HG02759 (cell line): ENCODE measurements at regions not wholly inside any gene's neighbourhood (a gene's known extent, or its start where the extent isn't known, plus 50 kb on each side); places are given as distances from the start of the nearest gene placed in this dataset.

Source experiments
- ATAC-seq: cut with Tn5 transposase; IDR thresholded peaks from one replicate; pipeline ENCODE4 v1.9.1; 2021; ENCODE audit warnings: mild to moderate bottlenecking, moderate library complexity; ENCODE audit not compliant: unreplicated experiment

- ATAC-seq: no peak
Measured at GRCh38 chr7:13179775-13180523, 492.5 kb downstream of the ARL4A start.

DNA sequence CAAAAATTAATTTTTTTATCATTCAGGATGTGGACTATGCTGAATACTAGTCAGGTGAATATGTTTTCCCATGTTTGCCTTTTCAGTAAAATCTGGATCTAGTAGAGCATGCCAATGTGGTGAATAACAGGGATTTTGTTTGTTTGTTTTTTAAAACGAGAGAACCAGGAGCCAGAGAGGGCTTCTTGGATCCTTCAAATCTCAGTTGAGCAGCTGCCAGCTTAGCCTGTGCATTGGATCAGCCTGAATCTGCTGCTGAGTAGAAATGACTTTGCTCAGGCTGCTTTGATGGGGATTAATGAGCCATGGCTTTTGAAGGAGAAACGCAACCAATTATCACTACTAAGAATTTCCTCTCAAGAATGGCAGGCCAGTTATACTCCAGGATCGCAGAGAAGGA, 493.8 kb downstream of the ARL4A start:
- ATAC-seq: no peak

DNA sequence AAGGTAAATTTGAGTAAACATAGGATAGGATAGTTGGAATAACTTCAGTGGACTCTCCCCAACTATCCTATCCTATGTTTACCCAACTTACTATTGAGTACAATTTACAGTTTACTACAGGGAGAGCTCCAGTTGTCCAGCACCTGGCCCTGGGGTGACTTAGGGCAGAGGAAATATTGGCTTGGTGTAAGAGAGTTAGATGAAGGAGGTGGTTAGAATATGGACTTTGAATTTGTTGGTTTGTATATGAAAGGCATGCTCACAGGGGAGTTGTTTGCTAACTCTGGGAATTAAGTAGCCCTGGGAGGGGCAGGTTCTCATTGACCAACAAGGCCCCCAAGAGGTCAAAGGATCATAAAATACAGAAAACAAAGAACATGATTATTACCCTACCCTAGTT, 497.7 kb downstream of the ARL4A start:
- no peak for ATAC-seq

DNA sequence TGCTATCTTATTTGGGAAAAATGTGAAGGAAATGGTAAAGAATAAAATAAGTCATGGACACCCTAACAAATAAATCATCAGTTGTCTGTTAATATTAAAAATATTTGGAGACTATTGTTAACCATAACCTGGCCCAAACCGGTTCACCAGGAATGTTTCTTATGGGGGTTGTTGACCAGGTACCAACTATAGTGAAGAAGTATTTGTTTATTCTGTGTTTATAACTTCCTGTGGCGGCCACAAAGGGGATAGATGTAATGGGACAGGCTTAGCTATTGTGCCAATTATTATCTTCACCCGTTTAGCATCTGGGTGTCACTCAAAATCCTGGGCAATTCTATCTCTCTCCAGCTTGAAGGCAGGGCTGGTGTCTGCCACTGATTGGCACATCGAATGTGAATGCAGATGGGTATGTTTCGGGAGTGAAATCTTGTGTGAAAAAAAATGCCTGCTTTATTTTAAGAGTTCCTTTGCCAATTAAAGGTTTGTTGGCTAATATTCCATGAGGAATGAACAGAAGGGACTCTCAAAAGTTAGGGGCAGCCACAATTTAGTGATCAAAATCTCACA, 500.9 kb downstream of the ARL4A start:
- no peak for ATAC-seq

DNA sequence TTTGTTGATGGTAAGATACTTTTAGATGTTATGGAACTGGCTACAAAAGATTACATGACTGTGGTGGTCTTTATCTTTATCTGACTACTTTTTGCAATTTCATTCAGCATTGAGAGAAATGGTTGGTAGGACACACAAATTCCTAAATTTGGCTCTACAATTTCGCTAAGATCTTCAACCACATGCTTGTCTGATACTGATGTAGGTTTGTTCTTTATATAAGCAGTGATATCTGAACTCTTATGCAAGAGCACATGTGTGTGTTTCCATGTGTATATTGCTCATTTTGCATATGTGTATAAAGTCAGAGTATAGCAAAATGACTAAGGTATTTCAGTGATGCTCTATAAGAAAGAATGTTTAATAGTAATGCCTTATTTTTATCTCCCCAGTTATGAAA, 501.5 kb downstream of the ARL4A start:
- no peak for ATAC-seq

DNA sequence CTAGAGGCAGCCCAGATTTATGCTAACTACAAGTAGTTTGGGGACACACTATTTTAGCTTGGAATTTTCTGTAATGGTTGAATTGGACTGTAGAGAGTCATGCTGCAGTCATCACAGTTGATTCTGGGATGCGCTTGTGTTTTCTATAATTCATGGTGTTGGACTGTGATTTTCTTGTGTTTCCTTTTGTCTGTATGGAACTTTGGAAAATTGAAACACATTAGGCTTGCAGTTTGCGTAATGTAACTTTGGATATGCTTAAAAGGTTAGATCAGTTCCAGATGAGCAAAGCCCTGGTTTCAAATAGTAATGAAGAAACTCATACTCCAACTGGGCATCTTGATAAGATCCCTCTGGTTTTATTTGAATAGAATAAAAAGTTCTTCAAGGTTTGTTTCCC, 502.2 kb downstream of the ARL4A start:
- ATAC-seq: no peak

DNA sequence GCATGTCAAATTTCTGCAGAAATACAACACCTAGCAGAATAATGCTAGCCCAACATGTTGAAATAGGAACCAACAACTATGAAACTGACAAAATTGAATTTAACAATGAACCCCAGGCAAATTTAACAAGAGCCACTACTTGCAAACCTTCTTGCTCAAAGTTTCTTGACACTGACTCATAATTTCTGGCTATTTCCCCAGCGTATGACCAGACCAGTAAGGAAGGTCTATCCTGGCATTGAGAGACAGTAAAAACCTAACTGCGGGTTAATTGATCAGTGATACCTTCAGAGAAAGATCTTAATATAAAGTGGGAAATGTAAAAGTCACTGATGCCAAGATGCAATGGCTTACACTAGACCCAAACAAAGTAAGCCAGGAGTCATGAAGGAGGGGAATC, 510.1 kb downstream of the ARL4A start:
- no peak for ATAC-seq

GRCh38 chr7:13198036-13198435, 510.6 kb downstream of the ARL4A start:
- ATAC-seq: no peak

DNA sequence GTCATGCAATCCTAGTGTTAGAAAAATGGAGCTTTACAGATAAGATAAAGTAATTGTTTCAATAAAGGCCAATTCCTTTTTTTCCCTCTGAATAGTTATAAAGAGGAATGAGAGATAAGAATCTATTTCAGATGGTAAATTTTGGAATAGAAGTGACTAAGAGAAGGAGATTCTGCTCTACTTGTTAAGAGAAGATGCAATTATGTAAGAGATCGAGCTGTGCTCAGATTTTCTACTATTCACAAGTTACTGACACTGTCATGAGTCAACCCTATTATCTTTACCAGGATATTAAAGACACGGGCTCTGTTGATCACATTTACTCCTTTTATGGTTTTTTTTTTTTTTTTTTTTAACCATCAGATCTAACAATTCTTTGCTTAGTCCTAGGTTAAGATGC, 511.3 kb downstream of the ARL4A start:
- ATAC-seq: no peak

DNA sequence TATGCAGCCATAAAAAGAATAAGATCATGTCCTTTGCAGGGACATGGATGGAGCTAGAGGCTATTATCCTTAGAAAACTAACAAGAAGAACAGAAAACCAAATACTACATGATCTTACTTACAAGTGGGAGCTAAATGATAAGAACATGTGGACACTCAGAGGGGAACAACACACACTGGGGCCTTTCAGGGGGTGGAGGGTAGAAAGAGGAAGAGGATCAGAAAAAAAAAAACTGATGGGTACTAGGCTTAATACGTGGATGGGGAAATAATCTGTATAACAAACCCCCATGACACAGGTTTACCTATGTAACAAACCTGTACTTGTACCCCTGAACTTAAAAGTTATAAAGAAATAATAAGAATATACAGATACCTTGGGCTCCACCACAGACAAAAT, 514.2 kb downstream of the ARL4A start:
- no peak for ATAC-seq

- no peak for ATAC-seq
Measured at GRCh38 chr7:13217768-13218167, 530.3 kb downstream of the ARL4A start.

DNA sequence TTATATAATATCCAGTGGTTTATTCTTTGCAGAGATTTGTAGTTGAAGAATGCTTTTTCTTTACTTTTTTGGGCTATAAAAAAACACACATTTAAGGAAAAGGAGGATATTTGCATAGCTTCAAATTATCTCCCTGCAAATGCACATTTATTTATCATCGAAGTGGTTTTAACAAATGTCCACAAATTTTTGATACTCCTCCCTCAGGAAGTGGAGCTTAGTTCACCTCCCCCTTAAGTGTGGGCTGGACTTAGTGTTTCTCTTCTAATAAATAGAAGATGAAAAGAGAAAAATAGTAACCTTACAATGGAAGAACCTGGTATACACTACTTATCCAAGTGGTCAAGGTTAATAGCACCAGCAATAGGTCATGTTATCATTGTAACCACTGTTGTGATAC, 537.6 kb downstream of the ARL4A start:
- ATAC-seq: no peak

DNA sequence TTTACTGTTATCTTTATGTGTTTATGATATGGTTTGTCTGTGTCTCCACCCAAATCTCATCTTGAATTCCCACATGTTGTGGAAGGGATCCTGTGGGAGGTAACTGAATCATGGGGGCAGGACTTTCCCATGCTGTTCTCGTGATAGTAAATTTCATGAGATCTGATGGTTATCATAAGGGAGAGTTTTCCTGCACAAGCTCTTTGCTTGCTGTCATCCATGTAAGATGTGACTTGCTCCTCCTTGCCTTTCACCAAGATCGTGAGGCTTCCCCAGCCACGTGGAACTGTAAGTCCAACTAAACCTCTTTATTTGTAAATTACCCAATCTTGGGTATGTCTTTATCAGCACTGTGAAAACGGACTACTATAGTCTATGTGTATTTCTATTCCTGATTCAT, 539.0 kb downstream of the ARL4A start:
- no peak for ATAC-seq

GRCh38 chr7:13231216-13231615, 543.8 kb downstream of the ARL4A start:
- ATAC-seq: no peak

GRCh38 chr7:13235436-13235835, 548.0 kb downstream of the ARL4A start:
- no peak for ATAC-seq

DNA sequence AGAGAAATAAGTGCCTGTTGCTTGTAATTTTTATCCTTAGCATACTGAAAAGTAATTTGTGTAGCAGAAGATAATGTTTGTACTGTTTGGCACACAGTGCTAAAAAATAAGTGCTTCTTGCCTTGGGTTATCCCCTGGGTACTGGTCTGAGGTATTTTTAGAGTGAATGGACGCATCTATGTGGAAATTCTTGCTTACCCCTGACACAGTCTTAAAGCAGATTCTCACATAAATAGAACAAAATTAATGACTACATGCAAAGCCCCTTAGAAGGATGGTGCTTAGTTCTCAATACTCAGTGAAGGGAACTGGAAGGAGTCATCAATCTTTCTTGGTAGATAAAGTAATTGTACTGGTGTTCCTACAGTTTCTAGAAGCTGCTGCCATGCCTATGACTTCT, 548.6 kb downstream of the ARL4A start:
- ATAC-seq: no peak

GRCh38 chr7:13240349-13240748, 552.9 kb downstream of the ARL4A start:
- no peak for ATAC-seq

- no peak for ATAC-seq
Measured at GRCh38 chr7:13241416-13241815, 554.0 kb downstream of the ARL4A start.

DNA sequence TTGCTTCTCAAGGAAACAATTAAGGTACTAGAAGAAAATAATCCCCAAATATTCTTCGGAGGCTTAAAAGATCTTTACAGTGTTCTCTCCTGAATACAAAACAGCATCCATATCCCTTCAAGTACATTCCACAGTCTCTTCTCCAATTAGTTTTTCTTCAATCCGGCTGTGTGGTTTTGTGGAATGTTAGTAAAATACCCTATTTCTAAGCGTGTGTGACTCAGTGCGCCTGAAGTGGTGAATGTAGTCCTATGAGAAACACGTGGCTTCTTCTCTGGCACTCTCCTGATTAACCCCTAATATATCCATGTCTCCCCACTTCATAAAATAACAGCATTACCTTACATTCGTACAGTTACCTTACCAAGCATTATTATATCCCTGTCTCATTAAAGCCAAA, 570.2 kb downstream of the ARL4A start:
- no peak for ATAC-seq

DNA sequence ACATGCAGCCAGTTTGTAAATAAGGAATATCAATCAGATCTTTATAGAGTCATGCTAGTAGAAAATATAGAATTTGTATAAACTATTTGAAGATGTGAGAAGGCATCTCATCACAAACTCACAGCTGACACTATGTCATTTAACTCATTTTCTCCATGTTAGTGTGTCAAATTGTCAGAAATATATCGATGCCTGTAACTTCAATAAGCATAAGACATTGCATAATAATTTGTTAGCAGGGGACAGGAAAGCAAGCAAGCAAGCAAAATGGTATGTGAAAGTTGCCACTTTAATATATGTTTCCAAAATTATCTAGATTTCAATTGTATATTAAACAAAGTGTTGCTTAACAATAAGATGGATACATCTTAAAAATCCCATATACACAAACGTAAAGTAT, 571.0 kb downstream of the ARL4A start:
- no peak for ATAC-seq

GRCh38 chr7:13259930-13260329, 572.5 kb downstream of the ARL4A start:
- no peak for ATAC-seq

- ATAC-seq: peak; percentile 50
Measured at GRCh38 chr7:13262929-13263530, 575.6 kb downstream of the ARL4A start.

DNA sequence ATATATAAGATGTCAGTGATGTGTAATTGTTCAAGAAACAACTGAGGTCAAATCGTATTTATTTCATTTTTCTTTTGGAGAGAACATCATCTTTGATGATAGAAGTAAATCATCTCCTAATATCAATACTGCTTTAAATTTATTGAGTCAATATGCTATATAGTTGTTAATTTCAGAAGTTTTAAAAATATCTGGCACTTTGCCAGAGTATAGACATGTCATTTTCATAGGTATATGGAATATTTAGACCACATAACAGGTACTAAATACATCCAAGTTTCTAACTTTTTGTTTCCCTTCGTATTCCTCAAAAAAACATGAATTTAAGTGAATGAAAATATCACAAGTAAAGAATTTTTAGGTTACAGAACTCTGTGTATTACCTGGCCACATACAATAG, 577.8 kb downstream of the ARL4A start:
- ATAC-seq: no peak
